ENCODE measurements at regions not wholly inside any gene's neighbourhood (a gene's known extent, or its start where the extent isn't known, plus 50 kb on each side); places are given as distances from the start of the nearest gene placed in this dataset.

DNA sequence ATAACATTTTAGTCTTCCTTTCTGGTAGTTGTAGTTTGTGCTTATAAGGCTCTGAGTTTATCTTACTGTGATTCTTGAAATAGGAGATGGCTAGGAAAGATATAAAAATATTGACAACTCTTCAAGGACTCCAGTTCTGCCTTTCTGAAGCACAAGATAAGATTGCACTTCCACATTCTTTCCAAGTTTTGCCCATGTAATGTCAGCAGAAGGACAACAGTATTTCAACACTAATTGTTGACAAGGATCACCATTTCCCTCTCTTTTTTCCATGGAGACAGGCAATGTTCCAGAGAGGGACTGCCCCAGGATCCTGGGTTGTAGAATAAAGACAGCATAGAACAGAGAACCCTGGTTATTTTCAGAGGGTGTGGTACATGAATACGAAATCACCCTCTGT, 279.1 kb upstream of the CNTNAP5 start:
- Histone ChIP-seq H3K4me3 (no peak overlapping the region), H3K9me3 (peaks cover 14% of the 10 kb centered on the region), H3K4me1 (ENCODE audit: low read depth) (no peaks in the 10 kb centered on the region), H3K36me3 (ENCODE audit: low read depth) (no peaks in the 10 kb centered on the region)
- intact Hi-C loops (cut with DNase I, micrococcal nuclease), result no loop called here
- no peak for ATAC-seq
- no peak for DNase-seq
- TF ChIP-seq, protein P1, sequence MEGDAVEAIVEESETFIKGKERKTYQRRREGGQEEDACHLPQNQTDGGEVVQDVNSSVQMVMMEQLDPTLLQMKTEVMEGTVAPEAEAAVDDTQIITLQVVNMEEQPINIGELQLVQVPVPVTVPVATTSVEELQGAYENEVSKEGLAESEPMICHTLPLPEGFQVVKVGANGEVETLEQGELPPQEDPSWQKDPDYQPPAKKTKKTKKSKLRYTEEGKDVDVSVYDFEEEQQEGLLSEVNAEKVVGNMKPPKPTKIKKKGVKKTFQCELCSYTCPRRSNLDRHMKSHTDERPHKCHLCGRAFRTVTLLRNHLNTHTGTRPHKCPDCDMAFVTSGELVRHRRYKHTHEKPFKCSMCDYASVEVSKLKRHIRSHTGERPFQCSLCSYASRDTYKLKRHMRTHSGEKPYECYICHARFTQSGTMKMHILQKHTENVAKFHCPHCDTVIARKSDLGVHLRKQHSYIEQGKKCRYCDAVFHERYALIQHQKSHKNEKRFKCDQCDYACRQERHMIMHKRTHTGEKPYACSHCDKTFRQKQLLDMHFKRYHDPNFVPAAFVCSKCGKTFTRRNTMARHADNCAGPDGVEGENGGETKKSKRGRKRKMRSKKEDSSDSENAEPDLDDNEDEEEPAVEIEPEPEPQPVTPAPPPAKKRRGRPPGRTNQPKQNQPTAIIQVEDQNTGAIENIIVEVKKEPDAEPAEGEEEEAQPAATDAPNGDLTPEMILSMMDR (IDR thresholded peaks at IDR 0.05), result no peak

DNA sequence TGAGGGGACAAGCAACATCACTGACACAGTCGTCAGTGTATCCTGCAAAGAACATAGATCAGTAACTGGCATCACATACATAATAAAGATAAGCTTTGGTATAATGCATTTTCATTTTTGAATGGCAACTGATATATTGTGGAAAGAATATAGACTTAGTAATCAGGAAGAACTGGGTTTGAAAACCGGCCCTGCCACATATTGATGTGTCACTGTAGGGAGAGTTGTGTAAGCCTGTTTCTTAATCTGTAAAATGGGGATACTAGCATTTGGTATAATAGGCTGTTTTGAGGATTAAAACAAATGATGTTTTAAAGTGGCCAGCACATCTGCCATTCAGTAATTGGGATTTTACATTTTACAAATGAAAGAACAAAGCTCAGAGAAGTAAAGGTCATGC, 277.8 kb upstream of the CNTNAP5 start:
- Histone ChIP-seq H3K4me1 (ENCODE audit: low read depth) (no peaks in the 10 kb centered on the region), H3K9me3 (peaks cover 17% of the 10 kb centered on the region), H3K4me3 (no peak overlapping the region), H3K36me3 (ENCODE audit: low read depth) (no peaks in the 10 kb centered on the region)
- ATAC-seq (no peak), DNase-seq (no peak)
- TF ChIP-seq, protein P1 (IDR thresholded peaks at IDR 0.05), result no peak
- intact Hi-C loops (cut with DNase I, micrococcal nuclease), result no loop called here

DNA sequence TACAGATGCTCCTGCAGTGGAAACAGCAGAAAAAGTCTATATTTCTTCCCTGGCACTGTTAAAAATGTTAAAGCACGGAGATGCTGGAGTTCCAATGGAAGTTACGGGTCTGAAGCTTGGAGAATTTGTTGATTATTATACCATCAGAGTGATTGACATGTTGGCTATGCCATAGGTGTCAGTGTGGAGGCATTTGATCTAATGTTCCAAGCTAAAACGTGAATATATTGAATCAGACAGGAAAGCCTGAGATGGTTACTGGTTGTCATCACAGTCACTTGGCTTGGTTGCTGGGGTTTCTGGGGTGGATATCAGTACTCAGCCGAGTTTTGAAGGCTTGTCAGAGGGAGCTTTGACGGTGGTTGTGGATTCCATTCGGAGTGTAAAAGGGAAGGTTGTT, 262.9 kb upstream of the CNTNAP5 start:
- Histone ChIP-seq H3K9me3 (peaks cover 55% of the 10 kb centered on the region), H3K4me3 (no peak overlapping the region), H3K4me1 (ENCODE audit: low read depth) (no peaks in the 10 kb centered on the region), H3K36me3 (ENCODE audit: low read depth) (no peaks in the 10 kb centered on the region)
- TF ChIP-seq, protein P1 (IDR thresholded peaks at IDR 0.05), result no peak
- ATAC-seq, result no peak
- intact Hi-C loops (cut with DNase I, micrococcal nuclease), result no loop called here
- DNase-seq, result no peak

DNA sequence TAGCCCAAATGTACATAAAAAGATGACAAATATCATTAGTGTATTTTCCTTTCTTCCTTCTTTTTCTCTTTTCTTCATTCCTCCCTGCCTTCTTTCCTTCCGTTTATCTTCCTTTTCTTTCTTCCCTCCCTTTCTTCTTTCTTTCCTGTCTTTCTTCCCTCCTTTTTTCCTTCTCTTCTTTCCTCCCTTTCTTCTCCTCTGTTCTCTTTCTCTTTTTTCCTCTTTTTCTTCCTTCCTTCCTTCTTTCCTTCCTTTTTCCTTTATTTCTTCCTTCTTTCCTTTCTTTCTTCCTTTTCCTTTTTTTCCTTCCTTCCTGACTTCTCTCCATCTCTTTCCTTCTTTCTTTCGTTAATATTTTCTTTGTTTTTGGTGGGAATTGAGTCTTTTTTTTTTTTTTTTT, 256.9 kb upstream of the CNTNAP5 start:
- Histone ChIP-seq H3K4me1 (ENCODE audit: low read depth) (no peaks in the 10 kb centered on the region), H3K4me3 (no peak overlapping the region), H3K9me3 (peaks cover 25% of the 10 kb centered on the region), H3K36me3 (ENCODE audit: low read depth) (no peaks in the 10 kb centered on the region)
- DNase-seq (no peak), ATAC-seq (no peak)
- intact Hi-C loops (cut with DNase I, micrococcal nuclease), result no loop called here
- TF ChIP-seq, protein P1 (IDR thresholded peaks at IDR 0.05), result no peak

DNA sequence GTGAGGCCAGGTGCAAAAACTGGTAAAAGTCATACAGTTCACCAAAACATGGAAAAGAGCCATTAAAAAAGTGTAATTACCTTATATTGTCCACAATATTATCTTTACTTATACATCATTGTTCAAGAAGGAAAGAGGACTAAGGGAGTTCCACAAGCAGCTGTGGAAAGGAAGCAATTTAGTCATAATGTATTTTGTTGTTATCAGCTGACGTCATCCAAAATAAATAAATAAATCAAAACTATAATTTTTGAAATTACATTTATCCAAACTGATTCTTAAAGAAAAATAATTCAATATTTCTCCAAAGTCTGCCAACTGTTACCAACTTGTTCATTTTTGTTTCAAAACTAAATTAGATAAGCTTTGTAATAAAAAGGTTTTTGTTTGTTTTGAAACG, 256.1 kb upstream of the CNTNAP5 start:
- DNase-seq, result no peak
- intact Hi-C loops (cut with DNase I, micrococcal nuclease), result no loop called here
- H3K4me3 ChIP-seq, result no peak overlapping the region
- H3K9me3 ChIP-seq, result peaks cover 20% of the 10 kb centered on the region
- no peak for ATAC-seq
- TF ChIP-seq, protein P1 (IDR thresholded peaks at IDR 0.05), result no peak
- H3K36me3 ChIP-seq (ENCODE audit: low read depth), result no peaks in the 10 kb centered on the region
- no peaks in the 10 kb centered on the region for H3K4me1 ChIP-seq (ENCODE audit: low read depth)

DNA sequence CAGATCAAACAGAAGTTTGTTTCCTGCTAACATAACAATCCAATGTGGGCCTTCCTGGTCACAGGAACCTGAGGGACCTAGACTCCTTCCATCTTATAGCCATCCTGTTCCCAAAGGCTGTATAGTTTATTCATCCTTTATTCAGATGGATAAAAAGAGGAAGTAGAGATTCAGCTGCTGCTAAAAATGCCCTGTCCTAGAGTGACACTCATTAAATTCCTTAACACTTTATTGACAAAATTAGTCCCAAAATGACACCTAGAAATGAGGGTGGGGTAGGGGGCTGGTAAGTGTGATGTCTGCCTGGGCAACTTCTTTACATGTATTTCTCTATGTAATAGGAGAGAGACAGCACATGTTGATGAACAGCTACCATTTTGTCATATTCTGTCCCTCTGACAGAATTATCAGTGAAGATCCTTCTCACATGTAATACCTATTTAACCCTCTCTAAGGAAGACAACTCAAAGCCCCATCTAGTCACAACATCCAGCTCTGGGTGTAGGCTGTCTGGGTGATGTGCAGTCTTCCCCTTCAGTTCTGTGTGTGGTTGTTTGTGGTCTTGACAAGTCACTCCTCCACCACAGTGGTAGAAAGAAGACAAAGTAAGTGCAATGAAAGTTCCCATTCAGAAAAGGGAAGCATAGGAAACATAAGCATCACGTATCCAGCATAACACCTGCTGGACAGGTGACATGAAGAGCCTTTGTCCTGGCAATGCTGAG, 253.9 kb upstream of the CNTNAP5 start:
- H3K36me3 ChIP-seq (ENCODE audit: low read depth), result no peaks in the 10 kb centered on the region
- intact Hi-C loops (cut with DNase I, micrococcal nuclease), result no loop called here
- H3K4me1 ChIP-seq (ENCODE audit: low read depth), result no peaks in the 10 kb centered on the region
- H3K9me3 ChIP-seq, result peaks cover 31% of the 10 kb centered on the region
- DNase-seq (no peak), ATAC-seq (no peak)
- TF ChIP-seq, protein P1 (IDR thresholded peaks at IDR 0.05), result no peak
- no peak overlapping the region for H3K4me3 ChIP-seq
